CD4-positive, alpha-beta T cell (primary cell): ENCODE measurements at regions not wholly inside any gene's neighbourhood (a gene's known extent, or its start where the extent isn't known, plus 50 kb on each side); places are given as distances from the start of the nearest gene placed in this dataset.

Experiments used
- ATAC-seq: fragments of 200-7000 bp; cut with Tn5 transposase; one replicate; pipeline ENCODE4 v1.10.0; 2022; ENCODE audit warnings: mild to moderate bottlenecking; ENCODE audit not compliant: poor library complexity
- CTCF ChIA-PET: fragments of 350-600 bp; sonication (Branson Sonifier 250); formaldehyde crosslinking; loops from one replicate; lab custom pipeline; 2021; ENCODE audit warnings: antibody characterized with exemption, inconsistent platforms; lab: Charles Lee
- POLR2A ChIA-PET: fragments of 350-600 bp; sonication (Branson Sonifier 250); formaldehyde crosslinking; loops from one replicate; lab custom pipeline; 2021; ENCODE audit warnings: antibody characterized with exemption, inconsistent platforms; lab: Charles Lee
- DNase-seq, 14 experiments: peaks; one replicate each; pipeline ENCODE4 v3.0.0-alpha.2; 2013 to 2020; ENCODE audit warnings: mixed read lengths in 2 of 14
- H3K27ac ChIP-seq, 2 donors: one replicate each; pipeline versions ENCODE4 v1.5.1 to v1.7.0; 2013; ENCODE audit warnings: low read length in 2 of 2, low read depth in 1 of 2, mild to moderate bottlenecking in 1 of 2
- H3K27me3 ChIP-seq, 2 experiments: 1 replicate in 1 of 2; 2 replicates in 1 of 2; pipeline versions ENCODE4 v1.6.1 to v1.7.0; 2013; ENCODE audit warnings: low read length in 2 of 2, control low read depth in 1 of 2, mild to moderate bottlenecking in 1 of 2, moderate library complexity in 1 of 2; ENCODE audit not compliant: insufficient read depth in 2 of 2, control insufficient read depth in 1 of 2
- H3K36me3 ChIP-seq: one replicate; pipeline ENCODE4 v1.6.1; 2013; ENCODE audit warnings: low read length, control low read depth; ENCODE audit not compliant: insufficient read depth
- H3K4me1 ChIP-seq: one replicate; pipeline ENCODE4 v1.6.1; 2013; ENCODE audit warnings: low read length, control low read depth; ENCODE audit not compliant: insufficient read depth
- H3K4me3 ChIP-seq: one replicate; pipeline ENCODE4 v1.5.1; 2013; ENCODE audit warnings: mild to moderate bottlenecking, low read length, moderate library complexity
- H3K9me3 ChIP-seq, 2 experiments: 1 replicate in 1 of 2; 2 replicates in 1 of 2; pipeline versions ENCODE4 v1.6.1 to v1.7.0; 2013; ENCODE audit warnings: low read length in 2 of 2, mild to moderate bottlenecking in 2 of 2, control low read depth in 1 of 2, moderate library complexity in 1 of 2; ENCODE audit not compliant: control insufficient read depth in 1 of 2, insufficient read depth in 1 of 2
- H3K27ac Mint-ChIP-seq: one replicate; pipeline ENCODE4 v1.8.0; 2020; ENCODE audit warnings: mixed read lengths
- H3K27me3 Mint-ChIP-seq: one replicate; pipeline ENCODE4 v1.8.0; 2021; ENCODE audit warnings: mixed read lengths
- H3K36me3 Mint-ChIP-seq: one replicate; pipeline ENCODE4 v1.8.0; 2021; ENCODE audit warnings: low read depth, mixed read lengths
- H3K4me1 Mint-ChIP-seq: one replicate; pipeline ENCODE4 v1.8.0; 2021; ENCODE audit warnings: low read depth, mixed read lengths
- H3K4me3 Mint-ChIP-seq: one replicate; pipeline ENCODE4 v1.8.0; 2020; ENCODE audit warnings: mild to moderate bottlenecking, mixed read lengths
- H3K9me3 Mint-ChIP-seq: one replicate; pipeline ENCODE4 v1.8.0; 2020; ENCODE audit warnings: mixed read lengths
- CTCF ChIP-seq: fragments of 200-600 bp; IDR thresholded peaks from one replicate; pipeline ENCODE4 v1.8.0; 2022; ENCODE audit warnings: antibody characterized with exemption, mild to moderate bottlenecking
- intact Hi-C, 2 experiments: fragments of 100-400 bp; cut with DNase I in 1 of 2; cut with micrococcal nuclease in 1 of 2; formaldehyde crosslinking; loops; one replicate each; pipeline versions ENCODE4 v1.15.1 to v1.9.0; 2023 to 2025; cut with DNase I, micrococcal nuclease

GRCh38 chr3:146818866-146819265 lies 213.7 kb upstream of the PLSCR5 start:
- Mint-ChIP-seq H3K36me3 (no peaks in the 10 kb centered on the region), H3K27me3 (no peaks in the 10 kb centered on the region), H3K4me3 (no peak overlapping the region), H3K9me3 (peaks cover 3% of the 10 kb centered on the region), H3K4me1 (no peaks in the 10 kb centered on the region), H3K27ac (no peak overlapping the region)
- Histone ChIP-seq H3K9me3 (no peaks in the 10 kb centered on the region), H3K36me3 (no peaks in the 10 kb centered on the region), H3K4me1 (no peaks in the 10 kb centered on the region), H3K4me3 (no peak overlapping the region), H3K27me3 (no peaks in the 10 kb centered on the region), H3K27ac (no peak overlapping the region)
- POLR2A ChIA-PET = no interaction called here
- DNase-seq (no peak), ATAC-seq (no peak)
- TF ChIP-seq CTCF = no peak
- CTCF ChIA-PET = no interaction called here
- intact Hi-C loops = no loop called here

GRCh38 chr3:146818301-146818700 lies 213.2 kb upstream of the PLSCR5 start:
- TF ChIP-seq CTCF = no peak
- Mint-ChIP-seq H3K27me3 (no peaks in the 10 kb centered on the region), H3K9me3 (peaks cover 3% of the 10 kb centered on the region), H3K36me3 (no peaks in the 10 kb centered on the region), H3K27ac (no peak overlapping the region), H3K4me3 (no peak overlapping the region), H3K4me1 (no peaks in the 10 kb centered on the region)
- Histone ChIP-seq H3K27me3 (no peaks in the 10 kb centered on the region), H3K36me3 (no peaks in the 10 kb centered on the region), H3K9me3 (no peaks in the 10 kb centered on the region), H3K27ac (no peak overlapping the region), H3K4me1 (no peaks in the 10 kb centered on the region), H3K4me3 (no peak overlapping the region)
- DNase-seq (no peak), ATAC-seq (no peak)
- ChIA-PET POLR2A (interaction anchor here (0.5 kb wide), 1 partner anchor 1879 kb away, joined by 3 read pairs; no protein-coding TSS in a partner anchor), CTCF (no interaction called here)
- intact Hi-C loops = no loop called here

- H3K36me3 ChIP-seq = no peaks in the 10 kb centered on the region
- H3K27me3 Mint-ChIP-seq = no peaks in the 10 kb centered on the region
- no peak overlapping the region for H3K27ac Mint-ChIP-seq
- no peaks in the 10 kb centered on the region for H3K4me1 Mint-ChIP-seq
- no peak for TF ChIP-seq CTCF
- DNase-seq = no peak
- no peak for ATAC-seq
- no peak overlapping the region for H3K4me3 ChIP-seq
- H3K27me3 ChIP-seq = no peaks in the 10 kb centered on the region
- ChIA-PET POLR2A (interaction anchor here (0.5 kb wide), 1 partner anchor 1879 kb away, joined by 3 read pairs; no protein-coding TSS in a partner anchor), CTCF (no interaction called here)
- peaks cover 3% of the 10 kb centered on the region for H3K9me3 Mint-ChIP-seq
- H3K4me3 Mint-ChIP-seq = no peak overlapping the region
- H3K36me3 Mint-ChIP-seq = no peaks in the 10 kb centered on the region
- no peaks in the 10 kb centered on the region for H3K4me1 ChIP-seq
- H3K27ac ChIP-seq = no peak overlapping the region
- intact Hi-C loops = no loop called here
- H3K9me3 ChIP-seq = no peaks in the 10 kb centered on the region
Observed at GRCh38 chr3:146817704-146818103, 212.6 kb upstream of the PLSCR5 start.
